ACC112 (cell line): ENCODE measurements at regions not wholly inside any gene's neighbourhood (a gene's known extent, or its start where the extent isn't known, plus 50 kb on each side); places are given as distances from the start of the nearest gene placed in this dataset.

Source experiments
- H2AFZ ChIP-seq: fragments of 200-600 bp; sonication (generic); one replicate; pipeline ENCODE4 v1.6.0; 2017; ENCODE audit warnings: antibody characterized with exemption, low read length; ENCODE audit not compliant: unreplicated experiment
- H3K27ac ChIP-seq: fragments of 200-600 bp; sonication (generic); 2 replicates; pipeline ENCODE4 v1.5.1; 2014; ENCODE audit warnings: low read depth, mild to moderate bottlenecking, antibody characterized with exemption, low read length, moderate library complexity
- H3K27me3 ChIP-seq: fragments of 200-600 bp; sonication (generic); 2 replicates; pipeline ENCODE4 v1.6.1; 2014; ENCODE audit warnings: mild to moderate bottlenecking, antibody characterized with exemption, low read length, moderate library complexity, mixed read lengths; ENCODE audit not compliant: insufficient read depth
- H3K36me3 ChIP-seq: fragments of 200-600 bp; sonication (generic); 2 replicates; pipeline ENCODE4 v1.6.1; 2016; ENCODE audit warnings: mild to moderate bottlenecking, antibody characterized with exemption, low read length, moderate library complexity, mixed read lengths; ENCODE audit not compliant: insufficient read depth
- H3K4me1 ChIP-seq: fragments of 200-600 bp; sonication (generic); one replicate; pipeline ENCODE4 v1.6.1; 2016; ENCODE audit warnings: low read length, mixed read lengths; ENCODE audit not compliant: insufficient read depth, unreplicated experiment, control insufficient read depth
- H3K4me3 ChIP-seq: fragments of 200-600 bp; sonication (generic); 2 replicates; pipeline ENCODE4 v1.5.1; 2014; ENCODE audit warnings: mild to moderate bottlenecking, low read depth, low read length
- H3K79me2 ChIP-seq: fragments of 200-600 bp; sonication (generic); one replicate; pipeline ENCODE4 v1.6.0; 2016; ENCODE audit warnings: low read length; ENCODE audit not compliant: control insufficient read depth, unreplicated experiment, insufficient read depth

- Histone ChIP-seq H3K4me1 (no peaks in the 10 kb centered on the region), H2AFZ (no peak overlapping the region), H3K79me2 (no peaks in the 10 kb centered on the region), H3K27ac (no peak overlapping the region), H3K36me3 (no peaks in the 10 kb centered on the region), H3K4me3 (no peak overlapping the region), H3K27me3 (no peaks in the 10 kb centered on the region)
These were observed 228.9 kb upstream of the CDH9 start for GRCh38 chr5:27267209-27267824.

GRCh38 chr5:27266184-27266583 lies 227.8 kb upstream of the CDH9 start:
- Histone ChIP-seq H3K4me3 (no peak overlapping the region), H3K4me1 (no peaks in the 10 kb centered on the region), H3K27ac (no peak overlapping the region), H3K36me3 (no peaks in the 10 kb centered on the region), H2AFZ (no peak overlapping the region), H3K79me2 (no peaks in the 10 kb centered on the region), H3K27me3 (no peaks in the 10 kb centered on the region)

GRCh38 chr5:27257696-27258095 lies 219.3 kb upstream of the CDH9 start:
- H3K27me3 ChIP-seq = no peaks in the 10 kb centered on the region
- H2AFZ ChIP-seq = no peak overlapping the region
- H3K4me1 ChIP-seq = no peaks in the 10 kb centered on the region
- H3K36me3 ChIP-seq = no peaks in the 10 kb centered on the region
- no peak overlapping the region for H3K4me3 ChIP-seq
- H3K79me2 ChIP-seq = no peaks in the 10 kb centered on the region
- no peak overlapping the region for H3K27ac ChIP-seq

GRCh38 chr5:27252911-27253310 lies 214.5 kb upstream of the CDH9 start:
- H2AFZ ChIP-seq = no peak overlapping the region

GRCh38 chr5:27242258-27242626 lies 203.9 kb upstream of the CDH9 start:
- no peaks in the 10 kb centered on the region for H3K27me3 ChIP-seq
- no peak overlapping the region for H3K4me3 ChIP-seq
- no peaks in the 10 kb centered on the region for H3K79me2 ChIP-seq
- peak overlapping the region; percentile 62 for H3K27ac ChIP-seq
- H3K4me1 ChIP-seq = peaks cover 17% of the 10 kb centered on the region
- no peak overlapping the region for H2AFZ ChIP-seq
- H3K36me3 ChIP-seq = no peaks in the 10 kb centered on the region

More at GRCh38 chr5:27252911-27253310, 214.5 kb upstream of the CDH9 start:
- Histone ChIP-seq H3K79me2 (no peaks in the 10 kb centered on the region), H3K36me3 (no peaks in the 10 kb centered on the region), H3K4me1 (no peaks in the 10 kb centered on the region), H3K4me3 (no peak overlapping the region), H3K27me3 (no peaks in the 10 kb centered on the region), H3K27ac (no peak overlapping the region)

GRCh38 chr5:27241564-27242257 lies 203.3 kb upstream of the CDH9 start:
- peak overlapping the region; percentile 76 for H3K27ac ChIP-seq
- H3K4me3 ChIP-seq = no peak overlapping the region
- no peaks in the 10 kb centered on the region for H3K36me3 ChIP-seq
- peak overlapping the region; percentile 30 for H2AFZ ChIP-seq
- no peaks in the 10 kb centered on the region for H3K79me2 ChIP-seq
- H3K27me3 ChIP-seq = no peaks in the 10 kb centered on the region
- H3K4me1 ChIP-seq = peaks cover 17% of the 10 kb centered on the region

GRCh38 chr5:27240791-27241190 lies 202.4 kb upstream of the CDH9 start:
- no peak overlapping the region for H3K4me3 ChIP-seq
- no peaks in the 10 kb centered on the region for H3K36me3 ChIP-seq
- H3K27me3 ChIP-seq = no peaks in the 10 kb centered on the region
- H3K27ac ChIP-seq = peak overlapping the region; percentile 76; the same call in 1 of the 2 replicates
- peaks cover 17% of the 10 kb centered on the region for H3K4me1 ChIP-seq
- H2AFZ ChIP-seq = no peak overlapping the region
- no peaks in the 10 kb centered on the region for H3K79me2 ChIP-seq

- H3K36me3 ChIP-seq = no peaks in the 10 kb centered on the region
- no peaks in the 10 kb centered on the region for H3K27me3 ChIP-seq
- no peak overlapping the region for H3K27ac ChIP-seq
- no peaks in the 10 kb centered on the region for H3K79me2 ChIP-seq
- no peak overlapping the region for H2AFZ ChIP-seq
- H3K4me1 ChIP-seq = no peaks in the 10 kb centered on the region
- no peak overlapping the region for H3K4me3 ChIP-seq
These were observed 196.5 kb upstream of the CDH9 start for GRCh38 chr5:27234916-27235315.

- H3K79me2 ChIP-seq = no peaks in the 10 kb centered on the region
- H3K27me3 ChIP-seq = no peaks in the 10 kb centered on the region
- no peaks in the 10 kb centered on the region for H3K36me3 ChIP-seq
- H2AFZ ChIP-seq = no peak overlapping the region
- no peaks in the 10 kb centered on the region for H3K4me1 ChIP-seq
- no peak overlapping the region for H3K27ac ChIP-seq
- no peak overlapping the region for H3K4me3 ChIP-seq
These were observed 183.0 kb upstream of the CDH9 start for GRCh38 chr5:27221410-27221809.

- no peaks in the 10 kb centered on the region for H3K27me3 ChIP-seq
- H3K79me2 ChIP-seq = no peaks in the 10 kb centered on the region
- no peaks in the 10 kb centered on the region for H3K4me1 ChIP-seq
- H3K4me3 ChIP-seq = no peak overlapping the region
- peak overlapping the region; percentile 33 for H2AFZ ChIP-seq
- H3K27ac ChIP-seq = no peak overlapping the region
- no peaks in the 10 kb centered on the region for H3K36me3 ChIP-seq
These were observed 182.4 kb upstream of the CDH9 start for GRCh38 chr5:27220752-27221151.

- H3K36me3 ChIP-seq = no peaks in the 10 kb centered on the region
- H2AFZ ChIP-seq = no peak overlapping the region
- H3K79me2 ChIP-seq = no peaks in the 10 kb centered on the region
These were observed 179.6 kb upstream of the CDH9 start for GRCh38 chr5:27217977-27218376.

More at GRCh38 chr5:27217977-27218376, 179.6 kb upstream of the CDH9 start:
- Histone ChIP-seq H3K4me3 (no peak overlapping the region), H3K4me1 (no peaks in the 10 kb centered on the region), H3K27ac (no peak overlapping the region), H3K27me3 (no peaks in the 10 kb centered on the region)
